SJCRH30 (cell line): ENCODE measurements at regions not wholly inside any gene's neighbourhood (a gene's known extent, or its start where the extent isn't known, plus 50 kb on each side); places are given as distances from the start of the nearest gene placed in this dataset.
A peak's percentile ranks its signal among the peaks of the same experiment; 100 is the strongest.
"Not testable (repeated sequence)": the region's sequence is repeated elsewhere in the genome, so short reads cannot be mapped to it uniquely, and the experiment has no call there.

Source experiments
- DNase-seq, 2 experiments: peaks; one replicate each; pipeline ENCODE4 v3.0.0-alpha.2; 2015 to 2020
- H3K27ac ChIP-seq: fragments of 250-450 bp; sonication (Bioruptor Pico); 2 replicates; pipeline ENCODE4 v1.5.1; 2020; ENCODE audit warnings: mild to moderate bottlenecking, moderate library complexity
- H3K27me3 ChIP-seq: fragments of 250-450 bp; sonication (Bioruptor Pico); 2 replicates; pipeline ENCODE4 v1.5.1; 2020; ENCODE audit warnings: mild to moderate bottlenecking, moderate library complexity
- H3K36me3 ChIP-seq: fragments of 250-450 bp; sonication (Bioruptor Pico); 2 replicates; pipeline ENCODE4 v1.5.1; 2020; ENCODE audit warnings: mild to moderate bottlenecking, moderate library complexity
- H3K4me1 ChIP-seq: fragments of 250-450 bp; sonication (Bioruptor Pico); 2 replicates; pipeline ENCODE4 v1.5.1; 2020; ENCODE audit warnings: mild to moderate bottlenecking, moderate library complexity
- H3K4me3 ChIP-seq: fragments of 250-450 bp; sonication (Bioruptor Pico); 2 replicates; pipeline ENCODE4 v1.5.1; 2020; ENCODE audit warnings: mild to moderate bottlenecking, moderate library complexity
- H3K9me3 ChIP-seq: fragments of 250-450 bp; sonication (Bioruptor Pico); replicated peaks from 2 replicates; pipeline ENCODE4 v1.5.1; 2020; ENCODE audit warnings: mild to moderate bottlenecking, moderate library complexity

DNA sequence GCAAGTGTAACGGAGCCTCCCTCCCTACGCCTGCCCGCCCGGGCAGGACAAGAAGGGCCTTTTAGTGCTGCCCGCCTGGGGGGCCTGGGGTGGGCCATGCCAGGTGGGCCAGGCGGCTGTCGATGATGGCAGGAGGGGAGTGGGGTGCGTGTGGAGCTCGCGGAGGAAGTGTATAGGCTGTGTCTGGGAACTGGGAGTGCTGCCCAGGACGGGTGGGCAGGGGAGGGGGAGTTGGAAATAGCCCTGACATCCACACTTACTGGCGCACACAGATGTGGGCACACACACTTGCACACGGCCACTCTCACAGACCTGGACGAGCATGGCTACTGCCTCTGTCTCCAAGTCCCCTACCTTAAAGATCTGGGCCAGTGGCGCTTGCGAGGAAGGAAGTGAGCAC, 196.0 kb downstream of the TBC1D2B start:
- not testable (repeated sequence) for H3K27ac ChIP-seq, H3K36me3 ChIP-seq, H3K9me3 ChIP-seq, H3K4me3 ChIP-seq, H3K27me3 ChIP-seq, DNase-seq
- peaks cover 10% of the 10 kb centered on the region for H3K4me1 ChIP-seq

DNA sequence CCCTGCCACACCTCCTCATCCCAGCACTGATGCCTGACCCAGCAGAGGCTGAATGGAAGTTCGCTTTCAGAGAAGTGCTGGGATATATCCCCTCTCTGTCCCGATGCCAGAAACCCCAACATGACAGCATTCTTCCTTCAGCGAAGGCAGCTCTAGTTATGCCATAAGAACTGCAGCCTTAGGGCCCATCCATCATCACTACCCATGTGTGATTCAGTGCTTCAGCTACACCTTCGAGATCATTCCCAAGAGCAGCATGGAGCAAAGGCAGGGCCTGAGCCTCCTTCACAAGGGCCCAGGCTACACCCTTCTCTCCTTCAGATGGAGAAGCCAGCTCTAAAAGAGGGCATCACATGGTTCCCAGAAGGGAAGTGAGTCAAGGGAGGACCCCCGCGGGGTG, 198.0 kb downstream of the TBC1D2B start:
- H3K4me1 ChIP-seq, DNase-seq, H3K36me3 ChIP-seq, H3K27me3 ChIP-seq, H3K27ac ChIP-seq, H3K9me3 ChIP-seq, H3K4me3 ChIP-seq: not testable (repeated sequence)

DNA sequence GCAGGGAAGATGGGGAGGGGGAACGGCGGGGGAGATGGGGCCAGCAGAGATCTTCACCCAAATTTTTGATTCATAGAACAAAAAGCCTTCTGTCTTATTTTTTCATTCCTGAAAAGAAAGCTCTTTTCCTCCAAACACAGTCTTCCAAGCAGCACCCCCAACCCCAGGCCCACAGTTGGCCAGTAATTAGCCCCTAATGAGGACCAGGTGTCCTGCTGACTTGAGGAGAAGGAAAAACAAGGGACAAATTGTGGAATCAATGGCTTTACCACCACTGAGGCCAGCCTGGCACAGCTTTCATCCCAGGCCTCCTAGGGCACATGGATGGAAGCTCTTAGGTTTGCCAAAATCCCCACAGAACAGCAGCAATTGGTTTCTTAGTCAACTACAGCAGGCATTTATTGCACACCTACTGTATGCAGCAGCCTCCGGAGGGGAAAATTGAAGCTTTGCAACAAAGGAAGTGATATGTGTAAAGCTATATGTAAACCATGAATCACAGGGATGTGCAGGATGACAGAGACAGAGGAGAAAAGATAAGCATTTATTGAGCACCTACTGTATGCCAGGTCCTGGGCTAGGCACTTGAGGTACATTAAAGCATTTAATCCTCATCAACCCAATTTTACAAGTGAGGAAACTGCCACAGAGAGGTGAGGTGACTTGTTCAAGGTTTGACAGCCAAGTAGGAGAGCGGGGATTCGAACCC, 199.5 kb downstream of the TBC1D2B start:
- Histone ChIP-seq H3K9me3 (no peaks in the 10 kb centered on the region), H3K36me3 (no peaks in the 10 kb centered on the region), H3K4me1 (no peaks in the 10 kb centered on the region), H3K27ac (no peak overlapping the region), H3K4me3 (no peak overlapping the region), H3K27me3 (no peaks in the 10 kb centered on the region)
- DNase-seq = no peak

DNA sequence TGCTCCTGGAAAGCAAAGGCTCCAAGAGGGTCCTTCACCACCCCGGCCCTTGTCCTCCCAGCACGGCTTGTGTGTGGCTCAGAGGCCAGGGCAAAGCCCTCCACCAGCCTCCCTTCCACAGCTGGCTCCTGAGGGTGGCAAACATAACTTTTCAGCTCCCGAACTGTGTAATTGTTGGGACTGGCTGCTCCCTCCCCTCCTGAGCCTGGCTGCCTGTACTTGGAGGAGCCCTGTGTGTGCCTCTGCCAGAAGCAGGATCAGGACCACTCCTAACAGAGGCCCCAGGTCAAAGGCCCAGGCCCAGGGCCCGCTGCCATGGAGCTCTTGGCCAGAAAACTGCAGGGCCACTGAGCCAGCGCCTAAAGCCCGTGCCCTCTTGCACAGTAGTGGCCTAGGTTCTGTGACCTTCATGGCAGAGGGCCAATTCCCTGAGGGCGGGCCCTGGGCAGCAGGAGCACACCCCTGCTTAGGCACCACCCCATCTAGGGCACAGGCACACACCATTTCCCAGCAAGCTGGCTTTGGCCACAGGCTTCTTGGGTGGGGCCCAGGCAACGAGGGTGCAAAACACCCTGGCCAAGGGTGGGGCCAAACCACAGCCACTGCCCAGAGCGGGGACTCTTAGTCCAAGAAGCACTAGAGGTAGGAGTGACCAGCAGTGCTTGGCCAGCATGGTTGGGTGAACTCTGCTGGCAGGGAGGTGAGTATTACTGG, 201.2 kb downstream of the TBC1D2B start:
- H3K4me1 ChIP-seq, DNase-seq, H3K4me3 ChIP-seq, H3K27ac ChIP-seq, H3K27me3 ChIP-seq, H3K9me3 ChIP-seq, H3K36me3 ChIP-seq: not testable (repeated sequence)

DNA sequence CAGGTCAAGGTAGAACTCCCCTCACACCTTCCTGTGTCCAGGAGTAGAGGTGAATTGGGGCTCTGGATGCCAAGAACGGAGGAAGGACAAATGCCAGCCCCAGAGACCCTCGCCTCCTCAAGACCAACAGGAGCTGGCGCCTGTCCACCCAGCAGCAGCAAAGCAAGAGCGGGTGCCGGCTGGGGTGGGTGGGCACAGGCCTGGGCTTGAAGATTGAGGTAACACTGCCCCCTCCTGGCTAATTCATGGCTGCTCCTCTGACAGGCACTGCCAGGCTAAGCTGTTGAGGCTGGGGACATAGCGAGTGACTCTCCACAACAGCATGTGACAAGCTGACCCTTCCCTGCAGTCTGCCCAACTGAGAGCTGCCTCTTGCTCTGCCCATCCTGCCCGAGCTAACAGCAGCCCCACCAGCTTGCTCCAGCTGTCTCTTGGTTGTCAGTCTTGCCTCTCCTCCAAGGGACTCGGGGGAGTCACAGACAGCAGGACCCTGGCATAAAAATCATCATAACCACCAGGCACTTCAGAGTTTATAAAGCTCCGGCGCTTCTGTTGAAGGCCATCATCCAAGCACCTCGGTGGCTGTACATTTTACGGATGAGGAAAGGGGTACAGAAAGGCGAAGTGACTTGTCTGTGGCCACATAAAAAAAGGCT, 202.3 kb downstream of the TBC1D2B start:
- not testable (repeated sequence) for H3K36me3 ChIP-seq, H3K4me1 ChIP-seq, H3K4me3 ChIP-seq, H3K9me3 ChIP-seq, H3K27me3 ChIP-seq, H3K27ac ChIP-seq
- peak; percentile 74 to 84 for DNase-seq

DNA sequence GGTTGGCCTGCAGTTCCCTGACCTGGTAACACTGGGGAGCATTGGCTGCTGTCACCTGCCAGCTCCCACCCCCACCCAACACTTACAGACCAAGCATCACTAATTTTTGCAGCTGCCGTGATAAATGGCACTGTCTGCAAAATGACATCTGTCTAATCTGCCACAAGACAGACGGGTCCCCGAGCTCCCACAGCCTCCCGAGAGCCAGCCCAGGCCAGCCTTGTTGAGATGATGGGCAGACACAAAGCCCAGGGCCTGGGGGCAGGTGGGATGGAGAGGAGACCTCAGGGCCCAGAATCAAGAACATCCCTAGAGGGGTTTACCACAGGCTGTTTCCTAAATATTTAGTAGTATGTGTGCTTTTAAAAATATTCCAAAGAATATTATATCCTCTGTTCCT, 203.4 kb downstream of the TBC1D2B start:
- no peak overlapping the region for H3K4me3 ChIP-seq
- no peaks in the 10 kb centered on the region for H3K27me3 ChIP-seq
- no peaks in the 10 kb centered on the region for H3K9me3 ChIP-seq
- H3K4me1 ChIP-seq = peaks cover under 1% of the 10 kb centered on the region; the same call in 1 of the 2 replicates
- H3K36me3 ChIP-seq = no peaks in the 10 kb centered on the region
- H3K27ac ChIP-seq = no peak overlapping the region
- DNase-seq = no peak

GRCh38 chr15:77872521-77873425, 204.7 kb downstream of the TBC1D2B start:
- not testable (repeated sequence) for H3K4me1 ChIP-seq, H3K27me3 ChIP-seq, DNase-seq, H3K27ac ChIP-seq, H3K9me3 ChIP-seq, H3K4me3 ChIP-seq, H3K36me3 ChIP-seq

DNA sequence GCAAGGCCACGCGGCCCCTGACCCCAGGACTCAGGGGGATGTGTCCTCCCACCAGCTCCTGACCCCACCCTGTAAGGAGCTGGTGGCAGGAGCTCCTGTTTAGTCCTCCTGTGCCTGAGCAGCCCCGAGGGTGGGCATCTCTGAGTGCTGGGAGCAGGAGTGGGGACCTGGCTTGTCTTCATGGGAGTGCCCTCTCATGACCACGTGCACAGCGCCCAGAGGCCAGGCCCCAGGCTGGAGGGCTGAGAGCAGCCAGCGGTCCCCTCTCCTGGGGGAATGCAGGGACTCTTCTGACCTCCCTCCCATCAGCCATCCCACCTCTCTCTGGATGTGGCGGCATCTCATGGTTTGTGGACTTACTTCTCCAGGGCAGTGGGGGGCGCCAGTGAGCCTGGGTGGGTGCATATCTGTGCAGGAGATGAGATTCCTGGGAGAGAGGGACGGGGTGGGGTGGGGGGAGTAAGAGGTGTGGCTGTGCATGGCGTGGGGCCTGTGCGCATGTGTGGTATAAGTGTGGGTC, 205.6 kb downstream of the TBC1D2B start:
- H3K27ac ChIP-seq = no peak overlapping the region
- no peak for DNase-seq
- H3K9me3 ChIP-seq = no peaks in the 10 kb centered on the region
- no peaks in the 10 kb centered on the region for H3K36me3 ChIP-seq
- no peak overlapping the region for H3K4me3 ChIP-seq
- peaks cover 3% of the 10 kb centered on the region; the same call in 1 of the 2 replicates for H3K4me1 ChIP-seq
- H3K27me3 ChIP-seq = no peaks in the 10 kb centered on the region

GRCh38 chr15:77870195-77871065, 207.1 kb downstream of the TBC1D2B start:
- Histone ChIP-seq H3K4me3 (no peak overlapping the region), H3K36me3 (no peaks in the 10 kb centered on the region), H3K4me1 (peaks cover 3% of the 10 kb centered on the region; the same call in 1 of the 2 replicates), H3K27ac (no peak overlapping the region), H3K9me3 (no peaks in the 10 kb centered on the region), H3K27me3 (no peaks in the 10 kb centered on the region)
- DNase-seq = peak; percentile 58 to 76

DNA sequence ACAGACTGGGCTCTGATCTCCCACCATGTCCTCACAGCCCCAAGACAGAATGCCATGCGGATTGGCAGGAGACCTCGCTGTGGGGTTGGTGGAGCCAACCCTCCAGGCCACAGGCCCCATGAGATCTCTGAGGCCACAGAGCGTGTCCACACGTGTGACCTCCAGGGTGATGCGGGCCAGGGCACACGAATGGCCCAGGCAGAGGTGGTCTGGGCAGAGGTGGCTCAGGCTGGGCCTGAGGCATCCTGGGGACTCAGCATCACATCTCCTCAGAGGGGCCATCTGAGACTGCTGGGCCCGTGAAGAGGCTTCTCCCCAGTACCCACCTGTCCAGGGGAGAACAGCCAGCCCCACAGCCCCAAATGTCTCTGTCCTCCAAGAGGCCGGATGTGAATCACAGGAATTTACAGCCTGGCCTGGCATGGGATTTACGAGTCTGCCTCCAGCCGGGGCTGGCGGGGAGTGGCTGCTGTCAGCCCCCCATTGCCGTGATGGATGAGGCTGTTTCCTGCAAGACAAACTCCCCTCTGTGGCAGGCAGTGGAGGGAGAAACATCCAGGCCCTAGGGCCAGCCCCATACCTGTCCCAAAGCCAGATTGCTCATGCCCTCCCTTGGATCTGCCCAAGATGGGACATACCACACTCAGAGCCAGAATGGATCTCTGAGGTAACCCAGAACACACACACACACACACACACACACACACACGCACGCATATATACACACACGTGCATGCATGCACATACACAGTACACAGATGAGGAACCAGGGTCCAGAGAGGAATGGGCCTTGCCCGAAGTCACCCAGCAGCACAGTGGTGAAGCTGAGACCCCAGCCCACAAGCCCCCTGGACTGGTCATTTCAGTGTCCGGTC, 208.3 kb downstream of the TBC1D2B start:
- Histone ChIP-seq H3K9me3 (no peaks in the 10 kb centered on the region), H3K36me3 (no peaks in the 10 kb centered on the region), H3K27ac (no peak overlapping the region), H3K4me1 (peaks cover 3% of the 10 kb centered on the region; the same call in 1 of the 2 replicates), H3K27me3 (no peaks in the 10 kb centered on the region), H3K4me3 (no peak overlapping the region)
- DNase-seq = peak in 1 of 2 experiments; percentile 27

DNA sequence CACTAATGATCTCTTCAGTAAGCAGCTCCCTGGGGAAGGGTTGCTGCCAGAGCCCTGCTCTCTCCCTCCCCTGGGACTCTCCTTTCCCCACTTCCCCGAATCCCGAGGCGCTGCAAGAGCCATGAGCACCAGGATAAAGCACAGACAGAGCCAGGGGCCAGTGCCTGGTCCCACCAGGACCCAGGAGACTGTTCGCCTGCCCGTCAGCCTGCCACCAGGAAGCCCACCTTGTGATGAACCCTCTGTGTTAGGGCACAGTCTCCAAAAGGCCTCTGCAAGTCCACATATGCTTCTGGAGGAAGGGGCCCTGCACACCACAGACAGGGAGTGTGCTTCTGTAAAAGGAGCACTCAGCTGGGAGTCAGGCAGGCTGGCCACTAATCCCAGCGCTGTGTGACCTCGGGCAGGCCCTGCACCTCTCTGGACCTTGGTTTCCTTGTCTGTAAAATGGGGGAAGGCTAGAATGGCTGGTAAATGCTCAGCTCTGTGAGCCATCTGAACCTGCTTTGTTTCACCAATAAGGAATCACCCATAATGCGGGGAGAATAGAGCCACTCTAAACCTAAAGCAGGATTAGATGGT, 209.4 kb downstream of the TBC1D2B start:
- H3K27me3 ChIP-seq, H3K4me3 ChIP-seq, H3K4me1 ChIP-seq, H3K36me3 ChIP-seq, DNase-seq, H3K9me3 ChIP-seq, H3K27ac ChIP-seq: not testable (repeated sequence)

DNA sequence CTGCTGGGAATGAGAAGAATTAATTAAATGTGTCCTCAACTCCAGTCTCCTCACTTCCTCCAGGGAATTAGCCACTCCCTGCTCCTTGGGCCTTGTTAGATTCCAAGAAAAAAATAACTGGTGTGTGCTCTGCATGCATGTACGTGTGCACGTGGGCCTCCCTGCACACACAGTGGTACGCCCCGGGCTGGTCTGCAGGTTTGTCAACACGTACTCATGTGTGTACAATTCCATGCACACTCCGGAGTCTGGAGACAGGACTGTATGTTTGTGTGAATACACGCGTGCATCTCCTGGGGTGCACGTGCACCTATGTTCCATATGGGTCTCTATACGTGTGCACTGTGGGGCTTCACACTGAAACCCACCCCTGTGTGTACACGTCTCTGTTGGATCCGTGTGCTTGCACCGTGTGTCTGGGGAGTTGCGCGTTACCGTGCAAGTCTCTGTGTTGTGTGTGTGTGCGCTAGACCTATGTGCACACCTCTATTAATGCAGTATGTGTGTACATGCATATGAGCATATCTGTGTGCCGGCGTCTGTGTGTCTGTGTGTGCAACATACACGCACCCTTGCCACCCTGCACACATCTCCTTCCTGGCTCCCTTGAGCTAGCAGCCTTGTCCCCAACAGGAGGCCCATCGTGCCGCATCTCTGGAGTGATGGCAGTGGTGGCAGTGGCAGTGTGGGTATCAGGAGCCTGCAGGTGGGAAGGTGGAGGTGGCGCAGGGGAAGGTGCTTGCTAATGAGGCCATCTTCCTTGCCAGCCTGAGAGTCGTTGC, 210.1 kb downstream of the TBC1D2B start:
- Histone ChIP-seq H3K9me3 (no peaks in the 10 kb centered on the region), H3K36me3 (no peaks in the 10 kb centered on the region), H3K27me3 (peaks cover 13% of the 10 kb centered on the region; the same call in 1 of the 2 replicates), H3K27ac (no peak overlapping the region), H3K4me3 (no peak overlapping the region), H3K4me1 (peaks cover 3% of the 10 kb centered on the region; the same call in 1 of the 2 replicates)
- no peak for DNase-seq
